SJSA1 (cell line): ENCODE measurements at regions not wholly inside any gene's neighbourhood (a gene's known extent, or its start where the extent isn't known, plus 50 kb on each side); places are given as distances from the start of the nearest gene placed in this dataset.
"Not testable (repeated sequence)": the region's sequence is repeated elsewhere in the genome, so short reads cannot be mapped to it uniquely, and the experiment has no call there.

ENCODE experiments used
- DNase-seq, 2 experiments: peaks; one replicate each; pipeline ENCODE4 v3.0.0-alpha.2; 2015 to 2020; ENCODE audit warnings: low spot score in 2 of 2, low read depth in 1 of 2
- H3K27ac ChIP-seq: fragments of 250-450 bp; sonication (Bioruptor Pico); 2 replicates; pipeline ENCODE4 v1.5.1; 2020; ENCODE audit warnings: mild to moderate bottlenecking, moderate library complexity
- H3K27me3 ChIP-seq: fragments of 250-450 bp; sonication (Bioruptor Pico); replicated peaks from 2 replicates; pipeline ENCODE4 v1.5.1; 2020; ENCODE audit warnings: mild to moderate bottlenecking, moderate library complexity
- H3K36me3 ChIP-seq: fragments of 250-450 bp; sonication (Bioruptor Pico); 2 replicates; pipeline ENCODE4 v1.5.1; 2020; ENCODE audit warnings: mild to moderate bottlenecking
- H3K4me1 ChIP-seq: fragments of 250-450 bp; sonication (Bioruptor Pico); replicated peaks from 2 replicates; pipeline ENCODE4 v1.6.1; 2021; ENCODE audit warnings: mild to moderate bottlenecking
- H3K4me3 ChIP-seq: fragments of 250-450 bp; sonication (Bioruptor Pico); 2 replicates; pipeline ENCODE4 v1.5.1; 2020; ENCODE audit warnings: mild to moderate bottlenecking
- H3K9me3 ChIP-seq: fragments of 250-450 bp; sonication (Bioruptor Pico); replicated peaks from 2 replicates; pipeline ENCODE4 v1.5.1; 2020; ENCODE audit warnings: mild to moderate bottlenecking

- no peaks in the 10 kb centered on the region for H3K9me3 ChIP-seq
- no peaks in the 10 kb centered on the region for H3K4me1 ChIP-seq
- H3K27me3 ChIP-seq: no peaks in the 10 kb centered on the region
- no peaks in the 10 kb centered on the region for H3K36me3 ChIP-seq
- DNase-seq: no peak
- H3K27ac ChIP-seq: no peak overlapping the region
- no peak overlapping the region for H3K4me3 ChIP-seq
Observed at GRCh38 chr6:85792254-85792653, 149.6 kb upstream of the SYNCRIP start.

- H3K9me3 ChIP-seq: no peaks in the 10 kb centered on the region
- no peak overlapping the region for H3K27ac ChIP-seq
- H3K36me3 ChIP-seq: no peaks in the 10 kb centered on the region
- no peaks in the 10 kb centered on the region for H3K4me1 ChIP-seq
- no peak overlapping the region for H3K4me3 ChIP-seq
- no peak for DNase-seq
- H3K27me3 ChIP-seq: no peaks in the 10 kb centered on the region
Observed at GRCh38 chr6:85775883-85776282, 133.2 kb upstream of the SYNCRIP start.

DNA sequence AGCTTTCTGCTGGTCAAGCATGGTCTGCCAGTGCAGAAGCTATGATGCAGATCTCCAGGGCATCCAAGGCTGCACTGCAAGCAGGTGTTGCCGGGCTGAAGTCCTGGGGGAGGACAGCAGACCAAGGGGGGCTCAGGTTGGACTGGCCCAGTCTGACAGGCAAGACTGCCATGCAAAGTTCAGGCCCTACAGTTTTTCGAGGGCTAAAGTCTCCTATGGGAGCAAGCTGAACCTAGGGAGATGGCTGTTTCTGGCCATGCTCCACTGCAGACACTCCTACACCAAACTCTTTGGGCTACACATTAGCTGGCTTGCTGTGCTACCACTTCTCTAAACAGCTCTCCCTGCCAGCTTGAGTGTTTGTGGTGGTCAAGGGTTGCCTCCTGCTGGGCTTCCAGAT, 130.0 kb upstream of the SYNCRIP start:
- Histone ChIP-seq H3K27ac (no peak overlapping the region), H3K36me3 (no peaks in the 10 kb centered on the region), H3K4me3 (no peak overlapping the region), H3K4me1 (no peaks in the 10 kb centered on the region), H3K27me3 (peaks cover 6% of the 10 kb centered on the region; the same call in 1 of the 2 replicates), H3K9me3 (no peaks in the 10 kb centered on the region)
- DNase-seq: no peak

DNA sequence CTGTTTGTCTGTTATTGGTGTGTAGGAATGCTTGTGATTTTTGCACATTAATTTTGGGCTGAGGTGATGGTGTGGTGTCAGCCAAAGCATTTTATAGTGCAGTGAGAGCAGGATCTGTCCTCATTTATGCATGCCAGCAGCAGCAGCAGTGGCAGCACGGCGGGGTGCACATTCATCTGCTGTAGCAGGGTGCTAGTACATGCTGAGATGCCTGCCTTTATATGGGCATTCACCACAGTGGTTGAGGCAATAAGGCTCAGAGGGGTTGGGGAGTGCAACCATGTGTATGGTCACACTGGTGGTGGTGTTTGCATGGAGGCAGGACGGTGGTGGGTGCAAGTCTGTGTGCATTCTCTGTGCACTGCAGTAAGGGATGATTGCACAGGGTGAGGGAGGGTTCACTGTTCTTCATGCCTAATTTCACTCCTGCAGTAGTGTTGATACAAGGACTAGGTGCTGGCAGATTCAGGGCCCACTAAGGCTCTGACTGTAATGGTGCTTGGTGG, 129.3 kb upstream of the SYNCRIP start:
- no peaks in the 10 kb centered on the region for H3K9me3 ChIP-seq
- no peaks in the 10 kb centered on the region for H3K4me1 ChIP-seq
- DNase-seq: no peak
- H3K4me3 ChIP-seq: no peak overlapping the region
- H3K27me3 ChIP-seq: peaks cover 6% of the 10 kb centered on the region; the same call in 1 of the 2 replicates
- no peaks in the 10 kb centered on the region for H3K36me3 ChIP-seq
- H3K27ac ChIP-seq: no peak overlapping the region

GRCh38 chr6:85771455-85771854, 128.8 kb upstream of the SYNCRIP start:
- H3K27me3 ChIP-seq: peaks cover 6% of the 10 kb centered on the region; the same call in 1 of the 2 replicates
- H3K4me1 ChIP-seq: no peaks in the 10 kb centered on the region
- no peak overlapping the region for H3K4me3 ChIP-seq
- H3K36me3 ChIP-seq: no peaks in the 10 kb centered on the region
- H3K9me3 ChIP-seq: no peaks in the 10 kb centered on the region
- DNase-seq: no peak
- no peak overlapping the region for H3K27ac ChIP-seq

GRCh38 chr6:85764844-85765243, 122.2 kb upstream of the SYNCRIP start:
- H3K4me3 ChIP-seq: no peak overlapping the region
- no peaks in the 10 kb centered on the region for H3K36me3 ChIP-seq
- H3K4me1 ChIP-seq: no peaks in the 10 kb centered on the region
- H3K27me3 ChIP-seq: no peaks in the 10 kb centered on the region; the same call in none of the 2 replicates
- H3K9me3 ChIP-seq: no peaks in the 10 kb centered on the region
- H3K27ac ChIP-seq: no peak overlapping the region
- no peak for DNase-seq

- Histone ChIP-seq H3K27me3 (no peaks in the 10 kb centered on the region), H3K27ac (no peak overlapping the region), H3K4me1 (no peaks in the 10 kb centered on the region), H3K36me3 (no peaks in the 10 kb centered on the region), H3K9me3 (no peaks in the 10 kb centered on the region), H3K4me3 (no peak overlapping the region)
- no peak for DNase-seq
Observed at GRCh38 chr6:85756982-85757381, 114.3 kb upstream of the SYNCRIP start.

- Histone ChIP-seq H3K36me3 (no peaks in the 10 kb centered on the region), H3K9me3 (no peaks in the 10 kb centered on the region), H3K4me1 (no peaks in the 10 kb centered on the region), H3K27me3 (no peaks in the 10 kb centered on the region), H3K27ac (no peak overlapping the region), H3K4me3 (no peak overlapping the region)
- DNase-seq: no peak
Observed at GRCh38 chr6:85754894-85755293, 112.2 kb upstream of the SYNCRIP start.

DNA sequence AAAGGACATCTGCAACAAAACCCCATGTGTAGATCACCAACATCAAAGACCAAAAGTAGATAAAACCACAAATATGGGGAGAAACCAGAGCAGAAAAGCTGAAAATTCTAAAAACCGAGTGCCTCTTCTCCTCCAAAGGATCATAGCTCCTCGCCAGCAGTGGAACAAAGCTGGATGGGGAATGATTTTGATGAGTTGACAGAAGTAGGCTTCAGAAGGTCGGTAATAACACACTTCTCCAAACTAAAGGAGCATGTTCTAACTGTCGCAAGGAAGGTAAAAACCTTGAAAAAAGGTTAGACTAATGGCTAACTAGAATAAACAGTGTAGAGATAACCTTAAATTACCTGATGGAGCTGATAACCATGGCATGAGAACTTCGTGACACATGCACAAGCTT, 109.9 kb upstream of the SYNCRIP start:
- H3K4me3 ChIP-seq: no peak overlapping the region
- no peak for DNase-seq
- no peaks in the 10 kb centered on the region for H3K9me3 ChIP-seq
- H3K27ac ChIP-seq: no peak overlapping the region
- no peaks in the 10 kb centered on the region for H3K4me1 ChIP-seq
- H3K36me3 ChIP-seq: no peaks in the 10 kb centered on the region
- H3K27me3 ChIP-seq: no peaks in the 10 kb centered on the region

DNA sequence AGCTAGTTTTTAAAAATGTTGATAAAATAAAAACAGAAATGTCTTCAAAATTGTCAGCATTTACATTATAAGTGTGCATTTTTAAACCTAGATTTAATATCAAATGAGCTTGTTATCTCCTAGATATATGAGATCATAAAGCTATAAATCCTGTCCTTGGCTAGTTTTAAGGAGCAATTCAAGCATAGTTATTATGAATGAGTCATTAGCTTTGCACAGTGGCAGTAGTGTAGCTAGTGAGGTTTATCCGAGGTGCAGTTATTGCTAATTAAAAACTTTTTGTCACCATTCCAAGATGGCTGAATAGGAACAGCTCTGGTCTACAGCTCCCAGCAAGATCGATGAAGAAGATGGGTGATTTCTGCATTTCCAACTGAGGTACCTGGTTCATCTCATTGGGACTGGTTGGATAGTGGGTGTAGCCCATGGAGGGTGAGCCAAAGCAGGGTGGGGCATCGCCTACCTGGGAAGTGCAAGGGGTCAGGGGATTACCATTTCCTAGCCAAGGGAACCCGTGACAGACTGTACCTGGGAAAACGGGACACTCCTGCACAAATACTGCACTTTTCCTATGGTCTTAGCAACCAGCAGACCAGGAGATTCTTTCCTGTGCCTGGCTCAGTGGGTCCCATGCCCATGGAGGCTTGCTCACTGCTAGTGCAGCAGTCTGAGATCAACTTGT, 108.8 kb upstream of the SYNCRIP start:
- H3K9me3 ChIP-seq: no peaks in the 10 kb centered on the region
- no peaks in the 10 kb centered on the region for H3K36me3 ChIP-seq
- H3K27ac ChIP-seq: no peak overlapping the region
- H3K4me3 ChIP-seq: no peak overlapping the region
- no peaks in the 10 kb centered on the region for H3K4me1 ChIP-seq
- no peak for DNase-seq
- H3K27me3 ChIP-seq: no peaks in the 10 kb centered on the region

DNA sequence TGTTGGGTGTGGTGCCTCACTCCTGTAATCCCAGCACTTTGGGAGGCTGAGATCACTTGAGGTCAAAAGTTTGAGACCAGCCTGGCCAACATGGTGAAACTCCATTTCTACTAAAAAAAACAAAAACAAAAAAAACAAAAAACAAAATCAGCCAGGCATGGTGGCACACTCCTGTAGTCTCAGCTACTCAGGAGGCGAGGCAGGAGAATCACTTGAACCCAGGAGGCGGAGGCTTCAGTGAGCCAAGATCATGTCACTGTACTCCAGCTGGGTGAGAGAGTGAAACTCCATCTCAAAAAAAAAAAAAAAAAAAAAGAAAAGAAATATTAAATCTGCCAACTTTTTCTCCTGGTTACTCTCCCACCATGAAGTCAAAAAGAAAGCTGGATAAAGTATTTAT, 107.5 kb upstream of the SYNCRIP start:
- not testable (repeated sequence) for H3K36me3 ChIP-seq, DNase-seq, H3K9me3 ChIP-seq, H3K4me3 ChIP-seq, H3K27ac ChIP-seq, H3K4me1 ChIP-seq, H3K27me3 ChIP-seq

DNA sequence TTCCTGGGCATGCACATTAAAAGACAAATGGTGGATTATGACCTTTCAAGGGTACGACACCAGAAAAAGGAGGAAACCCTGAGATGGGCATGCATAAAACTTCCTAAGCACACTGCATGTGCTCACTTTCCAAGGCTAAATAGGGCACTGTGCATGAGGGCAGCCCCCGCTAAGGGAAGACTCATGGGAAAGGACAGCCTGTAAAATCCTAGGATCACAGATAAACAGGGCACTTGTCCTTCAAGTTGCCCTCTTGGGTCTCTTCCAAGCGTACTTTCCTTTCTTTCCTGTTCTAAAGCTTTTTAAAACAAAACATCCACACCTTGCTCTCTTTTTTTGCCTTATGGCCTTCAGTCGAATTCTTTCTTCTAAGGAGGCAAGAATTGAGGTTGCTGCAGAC, 106.5 kb upstream of the SYNCRIP start:
- Histone ChIP-seq H3K4me3 (no peak overlapping the region), H3K36me3 (no peaks in the 10 kb centered on the region), H3K27ac (no peak overlapping the region), H3K4me1 (no peaks in the 10 kb centered on the region), H3K27me3 (no peaks in the 10 kb centered on the region), H3K9me3 (no peaks in the 10 kb centered on the region)
- DNase-seq: no peak

GRCh38 chr6:85747666-85748065, 105.0 kb upstream of the SYNCRIP start:
- peak in 1 of 2 experiments; percentile 26 for DNase-seq
- Histone ChIP-seq H3K36me3 (no peaks in the 10 kb centered on the region), H3K4me3 (no peak overlapping the region), H3K4me1 (no peaks in the 10 kb centered on the region), H3K27ac (no peak overlapping the region), H3K9me3 (no peaks in the 10 kb centered on the region; the same call in 1 of the 2 replicates), H3K27me3 (no peaks in the 10 kb centered on the region)

GRCh38 chr6:85747093-85747492, 104.4 kb upstream of the SYNCRIP start:
- no peaks in the 10 kb centered on the region for H3K4me1 ChIP-seq
- H3K9me3 ChIP-seq: no peaks in the 10 kb centered on the region; the same call in 1 of the 2 replicates
- no peak overlapping the region for H3K4me3 ChIP-seq
- H3K27ac ChIP-seq: no peak overlapping the region
- no peaks in the 10 kb centered on the region for H3K36me3 ChIP-seq
- no peaks in the 10 kb centered on the region for H3K27me3 ChIP-seq
- DNase-seq: no peak
